Central memory CD8-positive, alpha-beta T cell (primary cell): ENCODE measurements at regions not wholly inside any gene's neighbourhood (a gene's known extent, or its start where the extent isn't known, plus 50 kb on each side); places are given as distances from the start of the nearest gene placed in this dataset.
"Not testable (repeated sequence)": the region's sequence is repeated elsewhere in the genome, so short reads cannot be mapped to it uniquely, and the experiment has no call there.

ENCODE experiments used
- ATAC-seq: fragments of 150-1000 bp; cut with Tn5 transposase; replicated peaks from 2 replicates; pipeline ENCODE4 v1.10.0; 2022; ENCODE audit warnings: mild to moderate bottlenecking, moderate FRiP score, moderate number of reproducible peaks; ENCODE audit not compliant: poor library complexity, severe bottlenecking; ENCODE audit errors: extremely low read depth
- DNase-seq, 2 donors: peaks; one replicate each; pipeline ENCODE4 v3.0.0; 2021; ENCODE audit warnings: low spot score in 2 of 2
- H3K27ac Mint-ChIP-seq: one replicate; pipeline ENCODE4 v1.8.0; 2022; ENCODE audit warnings: low read depth, mild to moderate bottlenecking, moderate library complexity, mixed read lengths
- H3K27me3 Mint-ChIP-seq: one replicate; pipeline ENCODE4 v1.8.0; 2022; ENCODE audit warnings: mixed read lengths
- H3K36me3 Mint-ChIP-seq: one replicate; pipeline ENCODE4 v1.8.0; 2022; ENCODE audit warnings: mild to moderate bottlenecking, moderate library complexity, mixed read lengths; ENCODE audit not compliant: insufficient read depth
- H3K4me1 Mint-ChIP-seq: one replicate; pipeline ENCODE4 v1.8.0; 2022; ENCODE audit warnings: mixed read lengths
- H3K4me3 Mint-ChIP-seq: one replicate; pipeline ENCODE4 v1.8.0; 2022; ENCODE audit warnings: mild to moderate bottlenecking, moderate library complexity, mixed read lengths
- H3K9me3 Mint-ChIP-seq: one replicate; pipeline ENCODE4 v1.8.0; 2022; ENCODE audit warnings: mixed read lengths

- Mint-ChIP-seq H3K9me3 (no peaks in the 10 kb centered on the region), H3K4me1 (no peaks in the 10 kb centered on the region), H3K36me3 (no peaks in the 10 kb centered on the region), H3K27me3 (peaks cover 11% of the 10 kb centered on the region), H3K27ac (no peak overlapping the region), H3K4me3 (no peak overlapping the region)
- no peak for ATAC-seq
- no peak for DNase-seq
Observed at GRCh38 chr12:58009405-58010195, 68.2 kb downstream of the ATP23 start.

DNA sequence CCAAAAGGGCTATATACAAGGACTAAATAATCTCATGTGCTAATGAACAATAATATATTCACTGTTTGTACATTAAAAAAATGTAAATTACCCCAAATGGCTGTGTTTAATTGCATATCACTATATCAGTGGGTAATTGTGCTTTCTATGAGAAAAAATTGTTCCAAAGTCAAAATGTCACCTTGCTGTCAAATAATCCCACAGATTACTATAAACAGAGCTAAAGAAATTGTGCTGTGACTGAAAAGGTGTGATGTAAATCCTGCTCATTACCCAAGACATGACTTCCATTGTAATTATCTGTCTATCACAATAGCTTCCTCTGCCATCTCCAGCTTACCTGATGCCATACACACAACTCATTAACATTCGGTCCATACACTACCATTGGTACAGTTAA, 70.3 kb downstream of the ATP23 start:
- H3K4me3 Mint-ChIP-seq = no peak overlapping the region
- no peak for ATAC-seq
- H3K27me3 Mint-ChIP-seq = no peaks in the 10 kb centered on the region
- H3K9me3 Mint-ChIP-seq = no peaks in the 10 kb centered on the region
- H3K4me1 Mint-ChIP-seq = no peaks in the 10 kb centered on the region
- no peak for DNase-seq
- H3K27ac Mint-ChIP-seq = no peak overlapping the region
- no peaks in the 10 kb centered on the region for H3K36me3 Mint-ChIP-seq

GRCh38 chr12:58022379-58023020, 81.1 kb downstream of the ATP23 start:
- H3K27ac Mint-ChIP-seq, H3K4me3 Mint-ChIP-seq, H3K36me3 Mint-ChIP-seq, H3K9me3 Mint-ChIP-seq, H3K4me1 Mint-ChIP-seq, ATAC-seq, DNase-seq: not testable (repeated sequence)
- peaks cover 47% of the 10 kb centered on the region for H3K27me3 Mint-ChIP-seq

GRCh38 chr12:58025431-58025830, 84.1 kb downstream of the ATP23 start:
- H3K27ac Mint-ChIP-seq = no peak overlapping the region
- H3K27me3 Mint-ChIP-seq = peaks cover 51% of the 10 kb centered on the region
- no peaks in the 10 kb centered on the region for H3K36me3 Mint-ChIP-seq
- H3K9me3 Mint-ChIP-seq = peaks cover 4% of the 10 kb centered on the region
- ATAC-seq (no peak), DNase-seq (no peak)
- H3K4me3 Mint-ChIP-seq = no peak overlapping the region
- no peaks in the 10 kb centered on the region for H3K4me1 Mint-ChIP-seq

- Mint-ChIP-seq H3K36me3 (no peaks in the 10 kb centered on the region), H3K9me3 (peaks cover 6% of the 10 kb centered on the region), H3K27ac (no peak overlapping the region), H3K4me3 (no peak overlapping the region), H3K27me3 (peaks cover 46% of the 10 kb centered on the region), H3K4me1 (no peaks in the 10 kb centered on the region)
- ATAC-seq (no peak), DNase-seq (no peak)
Observed at GRCh38 chr12:58026426-58026825, 85.1 kb downstream of the ATP23 start.

GRCh38 chr12:58026897-58027891, 85.8 kb downstream of the ATP23 start:
- Mint-ChIP-seq H3K36me3 (no peaks in the 10 kb centered on the region), H3K4me1 (no peaks in the 10 kb centered on the region), H3K27ac (no peak overlapping the region), H3K9me3 (peaks cover 9% of the 10 kb centered on the region), H3K27me3 (peaks cover 44% of the 10 kb centered on the region), H3K4me3 (no peak overlapping the region)
- DNase-seq = no peak
- no peak for ATAC-seq

GRCh38 chr12:58028294-58028693, 86.9 kb downstream of the ATP23 start:
- Mint-ChIP-seq H3K9me3 (peaks cover 15% of the 10 kb centered on the region), H3K27ac (no peak overlapping the region), H3K36me3 (no peaks in the 10 kb centered on the region), H3K4me3 (no peak overlapping the region), H3K4me1 (no peaks in the 10 kb centered on the region), H3K27me3 (peaks cover 44% of the 10 kb centered on the region)
- no peak for ATAC-seq
- no peak for DNase-seq

DNA sequence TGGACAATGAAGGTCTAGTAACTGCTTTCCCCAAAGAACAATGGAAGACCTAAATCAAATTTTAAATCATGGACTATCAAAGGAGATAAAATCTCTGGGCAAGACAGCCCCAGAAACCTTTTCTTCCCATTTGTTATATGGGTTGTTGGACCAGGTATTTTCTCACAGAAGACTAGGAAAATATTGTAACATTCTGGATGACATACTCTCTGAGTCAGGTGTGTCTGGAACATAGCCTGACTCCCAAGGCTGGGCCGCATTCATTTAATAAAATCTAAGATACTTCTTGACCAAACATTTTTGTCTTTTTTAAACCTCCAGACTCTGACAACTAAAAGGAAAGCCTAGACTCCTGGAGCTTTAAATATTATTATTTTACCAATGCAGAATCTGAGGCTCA, 87.9 kb downstream of the ATP23 start:
- ATAC-seq = no peak
- Mint-ChIP-seq H3K36me3 (no peaks in the 10 kb centered on the region), H3K4me1 (no peaks in the 10 kb centered on the region), H3K27ac (no peak overlapping the region), H3K27me3 (peaks cover 47% of the 10 kb centered on the region), H3K9me3 (peaks cover 17% of the 10 kb centered on the region), H3K4me3 (no peak overlapping the region)
- no peak for DNase-seq

DNA sequence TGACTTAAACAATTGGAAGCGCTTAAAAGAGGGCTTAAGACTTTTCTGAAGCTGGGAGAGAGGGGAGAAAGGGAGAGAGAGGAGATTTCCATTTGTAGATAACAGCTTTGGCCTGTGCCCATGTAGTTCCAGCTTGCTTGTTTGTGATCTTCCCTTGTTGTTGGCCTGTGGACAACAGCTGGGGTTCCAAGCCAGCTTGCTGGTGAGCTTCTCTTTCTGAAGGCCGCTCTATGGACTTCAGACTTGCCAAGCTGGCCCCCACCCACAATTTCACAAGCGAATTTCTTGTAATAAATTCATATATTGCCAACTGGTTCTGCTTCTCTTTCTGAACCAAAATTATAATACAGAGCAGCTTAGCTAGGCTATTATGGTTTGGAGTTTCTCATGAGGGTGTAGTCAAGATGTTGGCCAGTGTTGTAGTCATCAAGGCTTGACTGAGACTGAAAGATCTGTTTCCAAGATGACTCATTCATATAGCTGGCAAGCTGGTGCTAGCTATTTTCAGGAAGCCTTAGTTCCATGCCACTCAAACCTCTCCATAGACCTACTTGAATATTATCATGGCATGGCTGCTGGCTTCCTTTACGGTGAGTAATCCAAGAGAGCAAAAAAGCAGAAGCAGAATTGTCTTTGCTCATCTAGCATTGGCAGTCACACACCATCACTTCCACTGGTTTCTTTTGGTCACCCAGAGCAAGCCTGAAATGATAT, 89.4 kb downstream of the ATP23 start:
- Mint-ChIP-seq H3K36me3 (no peaks in the 10 kb centered on the region), H3K9me3 (peaks cover 22% of the 10 kb centered on the region)
- DNase-seq = no peak

GRCh38 chr12:58032156-58032555, 90.8 kb downstream of the ATP23 start:
- H3K4me1 Mint-ChIP-seq = no peaks in the 10 kb centered on the region
- H3K36me3 Mint-ChIP-seq = no peaks in the 10 kb centered on the region
- H3K9me3 Mint-ChIP-seq = peaks cover 29% of the 10 kb centered on the region
- H3K27ac Mint-ChIP-seq = no peak overlapping the region
- H3K27me3 Mint-ChIP-seq = peaks cover 55% of the 10 kb centered on the region
- ATAC-seq = no peak
- H3K4me3 Mint-ChIP-seq = no peak overlapping the region
- no peak for DNase-seq

More for the DNA sequence above, 89.4 kb downstream of the ATP23 start:
- ATAC-seq = no peak
- no peak overlapping the region for H3K4me3 Mint-ChIP-seq
- H3K4me1 Mint-ChIP-seq = no peaks in the 10 kb centered on the region
- H3K27me3 Mint-ChIP-seq = peaks cover 55% of the 10 kb centered on the region
- H3K27ac Mint-ChIP-seq = no peak overlapping the region

GRCh38 chr12:58033831-58034230, 92.5 kb downstream of the ATP23 start:
- H3K36me3 Mint-ChIP-seq = no peaks in the 10 kb centered on the region
- ATAC-seq (no peak), DNase-seq (no peak)
- H3K4me1 Mint-ChIP-seq = no peaks in the 10 kb centered on the region
- no peak overlapping the region for H3K4me3 Mint-ChIP-seq
- no peak overlapping the region for H3K27ac Mint-ChIP-seq
- H3K27me3 Mint-ChIP-seq = peaks cover 40% of the 10 kb centered on the region
- peaks cover 29% of the 10 kb centered on the region for H3K9me3 Mint-ChIP-seq

DNA sequence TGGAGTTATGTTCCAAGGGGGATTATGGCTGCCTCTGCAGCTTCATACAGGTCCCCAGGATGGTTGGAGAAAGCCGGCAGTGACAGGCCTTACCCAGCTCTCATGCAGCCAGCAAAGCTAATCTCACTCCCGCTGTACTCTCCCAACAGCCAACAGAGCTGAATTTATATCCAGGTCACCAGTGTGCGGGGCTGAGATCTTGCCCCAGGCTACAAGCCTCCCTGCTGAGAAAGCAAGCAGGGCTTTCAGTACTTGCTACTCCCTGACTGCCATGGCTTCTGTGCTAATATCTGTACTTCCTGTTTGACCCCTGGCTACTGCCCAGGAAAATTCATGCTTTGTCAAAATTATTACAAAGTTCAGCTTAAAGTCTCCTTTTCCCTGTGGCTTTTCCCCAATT, 92.9 kb downstream of the ATP23 start:
- Mint-ChIP-seq H3K4me1 (no peaks in the 10 kb centered on the region), H3K36me3 (no peaks in the 10 kb centered on the region), H3K27me3 (peaks cover 36% of the 10 kb centered on the region), H3K4me3 (no peak overlapping the region), H3K9me3 (peaks cover 29% of the 10 kb centered on the region), H3K27ac (no peak overlapping the region)
- no peak for ATAC-seq
- no peak for DNase-seq
